Hepatocyte (in vitro differentiated cells): ENCODE measurements at regions not wholly inside any gene's neighbourhood (a gene's known extent, or its start where the extent isn't known, plus 50 kb on each side); places are given as distances from the start of the nearest gene placed in this dataset.

Experiments
- EZH2phosphoT487 ChIP-seq: fragments of 200-600 bp; sonication (generic); IDR thresholded peaks from one replicate; pipeline ENCODE4 v1.6.1; 2018; ENCODE audit warnings: antibody characterized with exemption, mild to moderate bottlenecking, low read depth, moderate library complexity; ENCODE audit not compliant: unreplicated experiment, severe bottlenecking
- TF ChIP-seq, protein P1 (sequence below): fragments of 200-600 bp; sonication (generic); IDR thresholded peaks from 2 replicates; pipeline ENCODE4 v1.5.1; 2016; ENCODE audit warnings: antibody characterized with exemption, mild to moderate bottlenecking; ENCODE audit not compliant: poor library complexity

GRCh38 chr2:78020491-78020890 lies 498.3 kb upstream of the LRRTM4 start:
- TF ChIP-seq, protein P1, sequence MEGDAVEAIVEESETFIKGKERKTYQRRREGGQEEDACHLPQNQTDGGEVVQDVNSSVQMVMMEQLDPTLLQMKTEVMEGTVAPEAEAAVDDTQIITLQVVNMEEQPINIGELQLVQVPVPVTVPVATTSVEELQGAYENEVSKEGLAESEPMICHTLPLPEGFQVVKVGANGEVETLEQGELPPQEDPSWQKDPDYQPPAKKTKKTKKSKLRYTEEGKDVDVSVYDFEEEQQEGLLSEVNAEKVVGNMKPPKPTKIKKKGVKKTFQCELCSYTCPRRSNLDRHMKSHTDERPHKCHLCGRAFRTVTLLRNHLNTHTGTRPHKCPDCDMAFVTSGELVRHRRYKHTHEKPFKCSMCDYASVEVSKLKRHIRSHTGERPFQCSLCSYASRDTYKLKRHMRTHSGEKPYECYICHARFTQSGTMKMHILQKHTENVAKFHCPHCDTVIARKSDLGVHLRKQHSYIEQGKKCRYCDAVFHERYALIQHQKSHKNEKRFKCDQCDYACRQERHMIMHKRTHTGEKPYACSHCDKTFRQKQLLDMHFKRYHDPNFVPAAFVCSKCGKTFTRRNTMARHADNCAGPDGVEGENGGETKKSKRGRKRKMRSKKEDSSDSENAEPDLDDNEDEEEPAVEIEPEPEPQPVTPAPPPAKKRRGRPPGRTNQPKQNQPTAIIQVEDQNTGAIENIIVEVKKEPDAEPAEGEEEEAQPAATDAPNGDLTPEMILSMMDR: no peak
- no peak for TF ChIP-seq EZH2phosphoT487
